ENCODE measurements at regions not wholly inside any gene's neighbourhood (a gene's known extent, or its start where the extent isn't known, plus 50 kb on each side); places are given as distances from the start of the nearest gene placed in this dataset.

GRCh38 chr11:131295986-131296385 is 74.4 kb upstream of the NTM start:
- no peaks in the 10 kb centered on the region for H3K4me1 ChIP-seq
- no peaks in the 10 kb centered on the region for H3K79me2 ChIP-seq
- H3K36me3 ChIP-seq (ENCODE audit: control insufficient read depth, insufficient read depth, low read length) = no peaks in the 10 kb centered on the region
- H3K9ac ChIP-seq = no peak overlapping the region
- TF ChIP-seq, protein P1, sequence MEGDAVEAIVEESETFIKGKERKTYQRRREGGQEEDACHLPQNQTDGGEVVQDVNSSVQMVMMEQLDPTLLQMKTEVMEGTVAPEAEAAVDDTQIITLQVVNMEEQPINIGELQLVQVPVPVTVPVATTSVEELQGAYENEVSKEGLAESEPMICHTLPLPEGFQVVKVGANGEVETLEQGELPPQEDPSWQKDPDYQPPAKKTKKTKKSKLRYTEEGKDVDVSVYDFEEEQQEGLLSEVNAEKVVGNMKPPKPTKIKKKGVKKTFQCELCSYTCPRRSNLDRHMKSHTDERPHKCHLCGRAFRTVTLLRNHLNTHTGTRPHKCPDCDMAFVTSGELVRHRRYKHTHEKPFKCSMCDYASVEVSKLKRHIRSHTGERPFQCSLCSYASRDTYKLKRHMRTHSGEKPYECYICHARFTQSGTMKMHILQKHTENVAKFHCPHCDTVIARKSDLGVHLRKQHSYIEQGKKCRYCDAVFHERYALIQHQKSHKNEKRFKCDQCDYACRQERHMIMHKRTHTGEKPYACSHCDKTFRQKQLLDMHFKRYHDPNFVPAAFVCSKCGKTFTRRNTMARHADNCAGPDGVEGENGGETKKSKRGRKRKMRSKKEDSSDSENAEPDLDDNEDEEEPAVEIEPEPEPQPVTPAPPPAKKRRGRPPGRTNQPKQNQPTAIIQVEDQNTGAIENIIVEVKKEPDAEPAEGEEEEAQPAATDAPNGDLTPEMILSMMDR (IDR thresholded peaks at IDR 0.05) = no peak
- no peaks in the 10 kb centered on the region for H3K9me3 ChIP-seq (ENCODE audit: control insufficient read depth, low read length)
- no peaks in the 10 kb centered on the region for H3K27me3 ChIP-seq (ENCODE audit: control insufficient read depth, insufficient read depth, low read length)
- no peak overlapping the region for H3K4me3 ChIP-seq (ENCODE audit: low read depth, low read length)
- no peak overlapping the region for H2AFZ ChIP-seq
- no peak overlapping the region for H3K27ac ChIP-seq
- H3K4me2 ChIP-seq (ENCODE audit: low read length) = no peak overlapping the region

DNA sequence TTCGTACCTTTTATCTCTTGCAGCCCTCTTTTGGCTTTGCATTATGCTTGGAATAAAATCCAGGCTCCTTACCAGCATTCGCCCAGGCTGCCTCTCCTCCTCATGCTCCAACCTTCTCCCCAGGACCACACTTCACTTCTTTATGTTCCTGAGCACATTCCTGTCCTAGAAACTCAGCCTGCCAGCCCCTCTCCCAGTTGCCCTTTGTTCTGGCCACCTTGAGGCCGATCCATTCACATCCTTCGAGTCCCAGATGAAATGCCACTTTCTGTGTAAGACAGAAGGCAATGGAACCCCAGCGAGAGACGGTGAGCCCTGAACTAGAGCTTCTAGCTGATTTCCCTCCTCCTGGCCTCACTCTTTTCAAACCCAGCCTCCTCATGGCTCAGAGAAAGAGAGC is 73.0 kb upstream of the NTM start:
- Histone ChIP-seq H3K4me3 (ENCODE audit: low read depth, low read length) (no peak overlapping the region), H3K36me3 (ENCODE audit: control insufficient read depth, insufficient read depth, low read length) (no peaks in the 10 kb centered on the region), H3K27ac (no peak overlapping the region), H2AFZ (no peak overlapping the region), H3K9ac (no peak overlapping the region), H3K4me2 (ENCODE audit: low read length) (no peak overlapping the region), H3K27me3 (ENCODE audit: control insufficient read depth, insufficient read depth, low read length) (no peaks in the 10 kb centered on the region), H3K79me2 (no peaks in the 10 kb centered on the region), H3K9me3 (ENCODE audit: control insufficient read depth, low read length) (no peaks in the 10 kb centered on the region), H3K4me1 (no peaks in the 10 kb centered on the region)
- TF ChIP-seq, protein P1 (IDR thresholded peaks at IDR 0.05) = no peak

- no peaks in the 10 kb centered on the region for H3K79me2 ChIP-seq
- H3K9ac ChIP-seq = no peak overlapping the region
- no peak overlapping the region for H3K27ac ChIP-seq
- H3K4me2 ChIP-seq (ENCODE audit: low read length) = no peak overlapping the region
- H3K36me3 ChIP-seq (ENCODE audit: control insufficient read depth, insufficient read depth, low read length) = no peaks in the 10 kb centered on the region
- TF ChIP-seq, protein P1 (IDR thresholded peaks at IDR 0.05) = no peak
- no peaks in the 10 kb centered on the region for H3K27me3 ChIP-seq (ENCODE audit: control insufficient read depth, insufficient read depth, low read length)
- H3K9me3 ChIP-seq (ENCODE audit: control insufficient read depth, low read length) = no peaks in the 10 kb centered on the region
- no peak overlapping the region for H3K4me3 ChIP-seq (ENCODE audit: low read depth, low read length)
- no peaks in the 10 kb centered on the region for H3K4me1 ChIP-seq
- H2AFZ ChIP-seq = no peak overlapping the region
These were observed 70.6 kb upstream of the NTM start for GRCh38 chr11:131299598-131300438.

DNA sequence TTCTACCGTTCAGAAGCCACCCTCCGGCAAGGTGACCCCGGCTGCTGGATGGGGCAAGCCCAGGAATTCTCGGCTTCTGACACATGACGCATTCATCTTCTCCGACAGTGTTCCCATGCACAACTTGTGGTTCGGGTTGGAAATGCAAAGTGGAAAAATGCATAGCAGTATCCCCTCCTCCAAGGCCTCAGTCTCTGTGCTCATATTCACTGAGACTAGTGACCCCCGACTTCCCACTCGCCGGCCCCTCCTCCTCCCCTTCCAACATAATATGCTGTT is 70.0 kb upstream of the NTM start:
- no peaks in the 10 kb centered on the region for H3K36me3 ChIP-seq (ENCODE audit: control insufficient read depth, insufficient read depth, low read length)
- no peak overlapping the region for H2AFZ ChIP-seq
- TF ChIP-seq, protein P1 (IDR thresholded peaks at IDR 0.05) = no peak
- H3K9ac ChIP-seq = no peak overlapping the region
- no peak overlapping the region for H3K4me2 ChIP-seq (ENCODE audit: low read length)
- no peaks in the 10 kb centered on the region for H3K4me1 ChIP-seq
- H3K9me3 ChIP-seq (ENCODE audit: control insufficient read depth, low read length) = no peaks in the 10 kb centered on the region
- H3K27ac ChIP-seq = no peak overlapping the region
- H3K4me3 ChIP-seq (ENCODE audit: low read depth, low read length) = no peak overlapping the region
- no peaks in the 10 kb centered on the region for H3K79me2 ChIP-seq
- no peaks in the 10 kb centered on the region for H3K27me3 ChIP-seq (ENCODE audit: control insufficient read depth, insufficient read depth, low read length)

DNA sequence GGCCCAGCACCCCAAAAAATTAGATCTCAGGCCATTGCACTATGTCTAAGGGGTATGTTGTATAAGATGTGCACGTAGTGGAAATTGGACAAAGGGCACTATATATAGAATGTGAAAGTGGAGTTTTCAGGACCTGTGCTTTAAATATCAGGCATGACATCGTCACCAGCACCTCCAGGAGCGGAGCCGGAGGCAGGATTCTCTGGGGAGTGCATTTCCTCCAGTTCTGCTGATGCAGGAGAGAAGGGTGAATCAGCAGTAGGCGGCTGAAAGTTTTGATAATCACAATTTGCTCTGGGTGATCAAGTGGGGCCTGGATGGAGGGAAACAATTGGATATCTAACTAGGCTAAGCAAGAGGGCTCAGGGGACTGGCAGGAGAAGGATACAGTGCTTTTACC is 69.1 kb upstream of the NTM start:
- no peaks in the 10 kb centered on the region for H3K36me3 ChIP-seq (ENCODE audit: control insufficient read depth, insufficient read depth, low read length)
- H3K9ac ChIP-seq = no peak overlapping the region
- no peaks in the 10 kb centered on the region for H3K27me3 ChIP-seq (ENCODE audit: control insufficient read depth, insufficient read depth, low read length)
- H2AFZ ChIP-seq = no peak overlapping the region
- no peak overlapping the region for H3K4me3 ChIP-seq (ENCODE audit: low read depth, low read length)
- TF ChIP-seq, protein P1 (IDR thresholded peaks at IDR 0.05) = no peak
- H3K9me3 ChIP-seq (ENCODE audit: control insufficient read depth, low read length) = no peaks in the 10 kb centered on the region
- no peak overlapping the region for H3K4me2 ChIP-seq (ENCODE audit: low read length)
- no peaks in the 10 kb centered on the region for H3K79me2 ChIP-seq
- no peaks in the 10 kb centered on the region for H3K4me1 ChIP-seq
- no peak overlapping the region for H3K27ac ChIP-seq

Data from parathyroid adenoma (tissue), 2 donors.